GM23338 (cell line): ENCODE measurements at regions not wholly inside any gene's neighbourhood (a gene's known extent, or its start where the extent isn't known, plus 50 kb on each side); places are given as distances from the start of the nearest gene placed in this dataset.

Experiments used
- ATAC-seq: fragments of 200-7000 bp; cut with Tn5 transposase; 3 replicates; pipeline ENCODE4 v1.9.1; 2020
- DNase-seq: peaks from one replicate; pipeline ENCODE4 v3.0.0-alpha.2; 2015; ENCODE audit warnings: low spot score
- H2AFZ ChIP-seq: fragments of 200-600 bp; sonication (generic); 2 replicates; pipeline ENCODE4 v1.8.0; 2016; ENCODE audit warnings: antibody characterized with exemption, mild to moderate bottlenecking, moderate library complexity
- H3F3A ChIP-seq: fragments of 200-600 bp; sonication (generic); replicated peaks from 2 replicates; pipeline ENCODE4 v1.8.0; 2017; ENCODE audit warnings: antibody characterized with exemption, mixed run types, low read depth
- H3K27ac ChIP-seq: fragments of 200-600 bp; sonication (generic); 2 replicates; pipeline ENCODE4 v1.6.1; 2016; ENCODE audit warnings: low read depth
- H3K27me3 ChIP-seq: fragments of 200-600 bp; sonication (generic); 2 replicates; pipeline ENCODE4 v1.8.0; 2016; ENCODE audit warnings: mild to moderate bottlenecking, mixed run types, moderate library complexity; ENCODE audit not compliant: insufficient read depth
- H3K36me3 ChIP-seq: fragments of 200-600 bp; sonication (generic); 2 replicates; pipeline ENCODE4 v1.8.0; 2016; ENCODE audit warnings: mild to moderate bottlenecking; ENCODE audit not compliant: insufficient read depth
- H3K4me1 ChIP-seq: fragments of 200-600 bp; sonication (generic); 2 replicates; pipeline ENCODE4 v1.8.0; 2016; ENCODE audit warnings: mild to moderate bottlenecking, moderate library complexity; ENCODE audit not compliant: insufficient read depth
- H3K4me2 ChIP-seq: fragments of 200-600 bp; sonication (generic); 2 replicates; pipeline ENCODE4 v1.7.1; 2017; ENCODE audit warnings: mixed run types
- H3K4me3 ChIP-seq: fragments of 200-600 bp; sonication (generic); 2 replicates; pipeline ENCODE4 v1.6.1; 2016; ENCODE audit warnings: mixed run types
- H3K79me2 ChIP-seq: fragments of 200-600 bp; sonication (generic); replicated peaks from 2 replicates; pipeline ENCODE4 v1.8.0; 2017; ENCODE audit warnings: mild to moderate bottlenecking; ENCODE audit not compliant: insufficient read depth
- H3K9me2 ChIP-seq: fragments of 200-600 bp; sonication (generic); 2 replicates; pipeline ENCODE4 v1.8.0; 2017; ENCODE audit not compliant: insufficient read depth
- H4K20me1 ChIP-seq: fragments of 200-600 bp; sonication (generic); replicated peaks from 2 replicates; pipeline ENCODE4 v1.8.0; 2017; ENCODE audit warnings: mild to moderate bottlenecking; ENCODE audit not compliant: insufficient read depth
- H3K27ac Mint-ChIP-seq: 2 replicates; pipeline ENCODE4 v1.8.0; 2020; ENCODE audit warnings: inconsistent platforms, mild to moderate bottlenecking, moderate library complexity, mixed read lengths
- H3K27me3 Mint-ChIP-seq: 3 replicates; pipeline ENCODE4 v1.8.0; 2022; ENCODE audit warnings: low read depth, mild to moderate bottlenecking, moderate library complexity, mixed read lengths, inconsistent platforms; ENCODE audit not compliant: insufficient read depth, poor library complexity
- H3K36me3 Mint-ChIP-seq: 3 replicates; pipeline ENCODE4 v1.8.0; 2021; ENCODE audit warnings: low read depth, mild to moderate bottlenecking, inconsistent platforms, moderate library complexity, mixed read lengths
- H3K4me1 Mint-ChIP-seq: 3 replicates; pipeline ENCODE4 v1.8.0; 2020; ENCODE audit warnings: mild to moderate bottlenecking, inconsistent platforms, mixed read lengths
- H3K4me3 Mint-ChIP-seq: 3 replicates; pipeline ENCODE4 v1.8.0; 2021; ENCODE audit warnings: moderate library complexity, mild to moderate bottlenecking, inconsistent platforms, mixed read lengths
- H3K9me3 Mint-ChIP-seq: 3 replicates; pipeline ENCODE4 v1.8.0; 2020; ENCODE audit warnings: moderate library complexity, mild to moderate bottlenecking, inconsistent platforms, mixed read lengths
- CREB1 ChIP-seq: fragments of 250-450 bp; sonication (Bioruptor Pico); IDR thresholded peaks from 2 replicates; pipeline ENCODE4 v1.5.0; 2020; ENCODE audit warnings: low read depth, mild to moderate bottlenecking, moderate library complexity
- JUNB ChIP-seq: IDR thresholded peaks from one replicate; pipeline ENCODE4 v1.6.1; 2016; ENCODE audit warnings: antibody characterized with exemption; ENCODE audit not compliant: unreplicated experiment
- NANOG ChIP-seq: IDR thresholded peaks from 2 replicates; pipeline ENCODE4 v1.6.1; 2016; ENCODE audit warnings: antibody characterized with exemption, borderline replicate concordance
- POLR2AphosphoS5 ChIP-seq: IDR thresholded peaks from 2 replicates; pipeline ENCODE4 v1.6.1; 2016; ENCODE audit warnings: antibody characterized with exemption, low read depth
- REST ChIP-seq: IDR thresholded peaks from one replicate; pipeline ENCODE4 v1.6.1; 2018; ENCODE audit warnings: antibody characterized with exemption; ENCODE audit not compliant: unreplicated experiment
- STAT1 ChIP-seq: IDR thresholded peaks from one replicate; pipeline ENCODE4 v1.6.1; 2016; ENCODE audit warnings: antibody characterized with exemption; ENCODE audit not compliant: unreplicated experiment
- ZNF114 ChIP-seq: fragments of 250-450 bp; sonication (Bioruptor Pico); IDR thresholded peaks from 2 replicates; pipeline ENCODE4 v1.5.0; 2020; ENCODE audit warnings: mild to moderate bottlenecking, moderate library complexity
- ZNF331 ChIP-seq: fragments of 250-450 bp; sonication (Bioruptor Pico); IDR thresholded peaks from 2 replicates; pipeline ENCODE4 v1.5.0; 2020; ENCODE audit warnings: low read depth, mild to moderate bottlenecking, moderate library complexity
- ZNF462 ChIP-seq: fragments of 250-450 bp; sonication (Bioruptor Pico); IDR thresholded peaks from 2 replicates; pipeline ENCODE4 v1.5.0; 2020; ENCODE audit warnings: mild to moderate bottlenecking, moderate library complexity

GRCh38 chr7:86257894-86258293 lies 385.8 kb upstream of the GRM3 start:
- H3K4me3 Mint-ChIP-seq = no peak overlapping the region

More at GRCh38 chr7:86257894-86258293, 385.8 kb upstream of the GRM3 start:
- H3K9me3 Mint-ChIP-seq = peaks cover 17% of the 10 kb centered on the region; the same call in 2 of the 3 replicates
- peaks cover 3% of the 10 kb centered on the region; the same call in 2 of the 3 replicates for H3K36me3 Mint-ChIP-seq
- H3K79me2 ChIP-seq = no peaks in the 10 kb centered on the region
- H3K9me2 ChIP-seq = no peaks in the 10 kb centered on the region
- DNase-seq (no peak), ATAC-seq (no peak)
- no peaks in the 10 kb centered on the region for H3K36me3 ChIP-seq
- no peaks in the 10 kb centered on the region for H3K27me3 ChIP-seq
- H4K20me1 ChIP-seq = no peaks in the 10 kb centered on the region
- H3K27me3 Mint-ChIP-seq = no peaks in the 10 kb centered on the region
- no peaks in the 10 kb centered on the region for H3F3A ChIP-seq
- H3K4me1 Mint-ChIP-seq = no peaks in the 10 kb centered on the region
- TF ChIP-seq ZNF462 (no peak), STAT1 (no peak), ZNF331 (CRISPR knock-in tag) (no peak), JUNB (no peak), CREB1 (CRISPR knock-in tag) (no peak), POLR2AphosphoS5 (no peak), ZNF114 (CRISPR knock-in tag) (no peak), NANOG (no peak), REST (no peak)
- H3K4me1 ChIP-seq = no peaks in the 10 kb centered on the region
- H2AFZ ChIP-seq = no peak overlapping the region
- no peak overlapping the region for H3K4me3 ChIP-seq
- H3K4me2 ChIP-seq = no peak overlapping the region
- no peak overlapping the region for H3K27ac ChIP-seq
- no peak overlapping the region for H3K27ac Mint-ChIP-seq
